B cell (primary cell): ENCODE measurements at regions not wholly inside any gene's neighbourhood (a gene's known extent, or its start where the extent isn't known, plus 50 kb on each side); places are given as distances from the start of the nearest gene placed in this dataset.
"Not testable (repeated sequence)": the region's sequence is repeated elsewhere in the genome, so short reads cannot be mapped to it uniquely, and the experiment has no call there.

Source experiments
- CTCF ChIP-seq: fragments of 200-600 bp; IDR thresholded peaks from one replicate; pipeline ENCODE4 v1.8.0; 2022; ENCODE audit warnings: antibody characterized with exemption, mild to moderate bottlenecking
- EZH2 ChIP-seq: IDR thresholded peaks from 2 replicates; pipeline ENCODE4 v1.6.1; 2012; ENCODE audit warnings: borderline replicate concordance, low read depth, mild to moderate bottlenecking, moderate library complexity, low read length; ENCODE audit not compliant: insufficient read depth, poor library complexity, severe bottlenecking

GRCh38 chr18:52168131-52168530 is 171.9 kb upstream of the DCC start:
- TF ChIP-seq CTCF, EZH2: not testable (repeated sequence)
